ENCODE measurements at regions not wholly inside any gene's neighbourhood (a gene's known extent, or its start where the extent isn't known, plus 50 kb on each side); places are given as distances from the start of the nearest gene placed in this dataset.

DNA sequence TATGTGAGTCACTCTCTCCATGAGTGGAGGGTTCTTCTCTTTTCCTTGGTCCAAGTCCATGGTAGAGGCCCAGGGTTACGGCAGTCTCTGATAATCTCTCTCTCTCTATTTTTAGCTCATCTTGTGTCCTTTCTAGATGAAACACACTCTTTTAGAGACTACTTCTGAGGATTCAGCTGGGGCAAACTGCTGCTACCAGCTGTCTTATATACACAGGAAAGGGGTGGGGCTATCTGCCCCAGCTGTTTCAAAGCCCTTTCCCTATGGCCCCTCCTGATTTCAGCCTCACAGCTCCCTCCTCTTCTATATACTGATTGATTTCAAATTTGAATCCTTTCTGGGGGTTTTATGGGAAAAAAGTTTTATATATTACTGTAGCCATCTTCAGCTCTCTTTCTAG, 324.8 kb downstream of the RWDD3 start:
- Histone ChIP-seq H3K79me2 (ENCODE audit: insufficient read depth, low read depth, low read length) (no peaks in the 10 kb centered on the region), H3K4me2 (ENCODE audit: low read length) (no peak overlapping the region), H2AFZ (ENCODE audit: low read length) (no peak overlapping the region), H3K4me1 (ENCODE audit: insufficient read depth, low read length, poor library complexity, severe bottlenecking) (no peaks in the 10 kb centered on the region), H3K4me3 (ENCODE audit: low read depth, low read length, poor library complexity, severe bottlenecking) (no peak overlapping the region), H3K27ac (ENCODE audit: low read depth, low read length, poor library complexity, severe bottlenecking) (no peak overlapping the region), H4K20me1 (ENCODE audit: insufficient read depth, low read length) (no peaks in the 10 kb centered on the region), H3K9me2 (ENCODE audit: insufficient read depth, low read length) (no peaks in the 10 kb centered on the region), H3K36me3 (ENCODE audit: insufficient read depth, low read length) (no peaks in the 10 kb centered on the region), H3K9me3 (ENCODE audit: low read length) (no peaks in the 10 kb centered on the region)
- ChIA-PET POLR2A (no interaction called here), CTCF (ENCODE audit: unreplicated experiment) (no interaction called here)
- TF ChIP-seq, protein P1, sequence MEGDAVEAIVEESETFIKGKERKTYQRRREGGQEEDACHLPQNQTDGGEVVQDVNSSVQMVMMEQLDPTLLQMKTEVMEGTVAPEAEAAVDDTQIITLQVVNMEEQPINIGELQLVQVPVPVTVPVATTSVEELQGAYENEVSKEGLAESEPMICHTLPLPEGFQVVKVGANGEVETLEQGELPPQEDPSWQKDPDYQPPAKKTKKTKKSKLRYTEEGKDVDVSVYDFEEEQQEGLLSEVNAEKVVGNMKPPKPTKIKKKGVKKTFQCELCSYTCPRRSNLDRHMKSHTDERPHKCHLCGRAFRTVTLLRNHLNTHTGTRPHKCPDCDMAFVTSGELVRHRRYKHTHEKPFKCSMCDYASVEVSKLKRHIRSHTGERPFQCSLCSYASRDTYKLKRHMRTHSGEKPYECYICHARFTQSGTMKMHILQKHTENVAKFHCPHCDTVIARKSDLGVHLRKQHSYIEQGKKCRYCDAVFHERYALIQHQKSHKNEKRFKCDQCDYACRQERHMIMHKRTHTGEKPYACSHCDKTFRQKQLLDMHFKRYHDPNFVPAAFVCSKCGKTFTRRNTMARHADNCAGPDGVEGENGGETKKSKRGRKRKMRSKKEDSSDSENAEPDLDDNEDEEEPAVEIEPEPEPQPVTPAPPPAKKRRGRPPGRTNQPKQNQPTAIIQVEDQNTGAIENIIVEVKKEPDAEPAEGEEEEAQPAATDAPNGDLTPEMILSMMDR (conservative IDR thresholded peaks at IDR 0.05; ENCODE audit: low read length), result no peak
- no TSS peak for BruUV-seq (replicated peaks)
- DNase-seq (ENCODE audit: low spot score), result no peak
- intact Hi-C loops (cut with micrococcal nuclease; ENCODE audit: unreplicated experiment), result no loop called here

DNA sequence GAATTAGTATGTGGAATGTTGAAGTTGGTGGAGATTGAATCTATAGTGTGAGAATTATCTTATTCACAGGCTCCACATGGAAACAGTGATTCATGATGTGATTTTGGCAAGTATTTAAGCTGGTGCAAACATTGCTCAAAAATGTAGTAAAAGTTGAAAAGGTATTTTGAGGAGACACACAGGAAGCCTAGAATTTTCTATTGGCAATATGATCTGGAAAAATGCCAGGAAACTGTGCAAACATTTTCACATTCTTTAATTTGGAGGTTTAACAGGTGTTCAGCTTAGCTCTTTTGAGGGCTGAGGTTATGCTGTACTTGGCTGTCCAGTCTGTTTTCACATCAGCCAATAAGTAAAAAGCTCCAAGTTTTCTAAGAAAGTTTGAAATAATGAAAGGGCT, 327.3 kb downstream of the RWDD3 start:
- CTCF ChIA-PET (ENCODE audit: unreplicated experiment), result no interaction called here
- intact Hi-C loops (cut with micrococcal nuclease; ENCODE audit: unreplicated experiment), result no loop called here

DNA sequence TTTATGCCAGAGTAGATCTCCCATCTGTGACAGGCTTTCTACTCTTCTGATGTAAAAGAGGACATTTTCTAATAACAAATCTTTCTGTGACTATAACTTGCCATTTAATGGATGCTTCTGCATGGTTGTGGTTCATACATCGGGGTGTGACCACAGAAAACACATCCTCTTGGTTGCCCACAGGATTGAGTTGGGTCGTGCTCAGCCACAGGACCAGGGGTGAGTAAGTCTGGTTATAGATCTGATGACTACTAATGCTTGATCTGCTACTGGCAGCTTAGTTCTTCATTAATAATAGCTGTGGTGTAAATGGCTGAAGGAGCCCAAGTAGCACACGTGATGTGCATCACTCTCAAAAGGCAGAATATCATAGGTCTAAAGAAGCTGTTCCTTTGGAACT, 328.2 kb downstream of the RWDD3 start:
- intact Hi-C loops (cut with micrococcal nuclease; ENCODE audit: unreplicated experiment), result no loop called here
- no peaks in the 10 kb centered on the region for H3K79me2 ChIP-seq (ENCODE audit: insufficient read depth, low read depth, low read length)

More for the DNA sequence above, 327.3 kb downstream of the RWDD3 start:
- DNase-seq (ENCODE audit: low spot score), result no peak
- Histone ChIP-seq H3K36me3 (ENCODE audit: insufficient read depth, low read length) (no peaks in the 10 kb centered on the region), H3K4me1 (ENCODE audit: insufficient read depth, low read length, poor library complexity, severe bottlenecking) (no peaks in the 10 kb centered on the region), H3K4me2 (ENCODE audit: low read length) (no peak overlapping the region), H2AFZ (ENCODE audit: low read length) (no peak overlapping the region), H4K20me1 (ENCODE audit: insufficient read depth, low read length) (no peaks in the 10 kb centered on the region), H3K9me2 (ENCODE audit: insufficient read depth, low read length) (no peaks in the 10 kb centered on the region), H3K27ac (ENCODE audit: low read depth, low read length, poor library complexity, severe bottlenecking) (no peak overlapping the region), H3K9me3 (ENCODE audit: low read length) (no peaks in the 10 kb centered on the region), H3K79me2 (ENCODE audit: insufficient read depth, low read depth, low read length) (no peaks in the 10 kb centered on the region), H3K4me3 (ENCODE audit: low read depth, low read length, poor library complexity, severe bottlenecking) (no peak overlapping the region)
- no TSS peak for BruUV-seq (replicated peaks)
- POLR2A ChIA-PET, result interaction anchor here (0.6 to 1.2 kb wide), 3 partner anchors 11 to 126 kb away, joined by 3 read pairs; no protein-coding TSS in a partner anchor
- TF ChIP-seq, protein P1 (conservative IDR thresholded peaks at IDR 0.05; ENCODE audit: low read length), result no peak
- no peak for TF ChIP-seq EZH2phosphoT487 (IDR thresholded peaks at IDR 0.05; ENCODE audit: borderline replicate concordance, low read depth, low read length)

More for the DNA sequence above, 328.2 kb downstream of the RWDD3 start:
- Histone ChIP-seq H3K4me2 (ENCODE audit: low read length) (no peak overlapping the region), H3K4me3 (ENCODE audit: low read depth, low read length, poor library complexity, severe bottlenecking) (no peak overlapping the region), H3K9me3 (ENCODE audit: low read length) (no peaks in the 10 kb centered on the region), H3K9me2 (ENCODE audit: insufficient read depth, low read length) (no peaks in the 10 kb centered on the region), H3K27ac (ENCODE audit: low read depth, low read length, poor library complexity, severe bottlenecking) (no peak overlapping the region), H2AFZ (ENCODE audit: low read length) (no peak overlapping the region), H3K36me3 (ENCODE audit: insufficient read depth, low read length) (no peaks in the 10 kb centered on the region), H3K4me1 (ENCODE audit: insufficient read depth, low read length, poor library complexity, severe bottlenecking) (no peaks in the 10 kb centered on the region), H4K20me1 (ENCODE audit: insufficient read depth, low read length) (no peaks in the 10 kb centered on the region)
- DNase-seq (ENCODE audit: low spot score), result no peak
- no TSS peak for BruUV-seq (replicated peaks)
- POLR2A ChIA-PET, result interaction anchor here (0.7 kb wide), 1 partner anchor 562 kb away, joined by 3 read pairs; no protein-coding TSS in a partner anchor
- TF ChIP-seq, protein P1 (conservative IDR thresholded peaks at IDR 0.05; ENCODE audit: low read length), result no peak
- no peak for TF ChIP-seq EZH2phosphoT487 (IDR thresholded peaks at IDR 0.05; ENCODE audit: borderline replicate concordance, low read depth, low read length)
- CTCF ChIA-PET (ENCODE audit: unreplicated experiment), result no interaction called here

All from OCI-LY7 (cell line).